ENCODE measurements at regions not wholly inside any gene's neighbourhood (a gene's known extent, or its start where the extent isn't known, plus 50 kb on each side); places are given as distances from the start of the nearest gene placed in this dataset.

GRCh38 chr21:22762463-22762862, 1764.3 kb downstream of the NCAM2 start (continued):
- TF ChIP-seq MLX (CRISPR knock-in tag; IDR thresholded peaks at IDR 0.05) (no peak), USF2 (CRISPR knock-in tag; IDR thresholded peaks at IDR 0.05) (no peak), AR (CRISPR knock-in tag; IDR thresholded peaks at IDR 0.05) (no peak), OVOL2 (CRISPR knock-in tag; IDR thresholded peaks at IDR 0.05; ENCODE audit: borderline replicate concordance) (no peak), ZNF263 (CRISPR knock-in tag; IDR thresholded peaks at IDR 0.05; ENCODE audit: low read depth) (no peak), ARID4B (CRISPR knock-in tag; IDR thresholded peaks at IDR 0.05; ENCODE audit: borderline replicate concordance) (no peak)

GRCh38 chr21:22763442-22763841, 1765.2 kb downstream of the NCAM2 start:
- Mint-ChIP-seq H3K27me3 (ENCODE audit: low read depth) (no peaks in the 10 kb centered on the region), H3K36me3 (no peaks in the 10 kb centered on the region), H3K27ac (no peak overlapping the region), H3K9me3 (no peaks in the 10 kb centered on the region), H3K4me3 (no peak overlapping the region), H3K4me1 (no peaks in the 10 kb centered on the region)
- ChIA-PET POLR2A (no interaction called here), CTCF (interaction anchor here (1.5 kb wide), 1 partner anchor 188 kb away, joined by 3 read pairs; no protein-coding TSS in a partner anchor)
- TF ChIP-seq SMAD4 (CRISPR knock-in tag; IDR thresholded peaks at IDR 0.05) = no peak
- no peak for TF ChIP-seq GRHL2 (CRISPR knock-in tag; IDR thresholded peaks at IDR 0.05; ENCODE audit: insufficient replicate concordance, severe bottlenecking)
- no peak for TF ChIP-seq CREM (CRISPR knock-in tag; IDR thresholded peaks at IDR 0.05)
- TF ChIP-seq ZNF281 (CRISPR knock-in tag; IDR thresholded peaks at IDR 0.05) = no peak
- TF ChIP-seq GTF2I (CRISPR knock-in tag; conservative IDR thresholded peaks at IDR 0.05) = no peak
- no peak for TF ChIP-seq NFYB (CRISPR knock-in tag; conservative IDR thresholded peaks at IDR 0.05; ENCODE audit: low read depth)
- no peak for TF ChIP-seq AR (CRISPR knock-in tag; IDR thresholded peaks at IDR 0.05)
- no peak for DNase-seq (ENCODE audit: low spot score)
- ATAC-seq = no peak

Data from WTC11 (cell line).